ENCODE measurements at regions not wholly inside any gene's neighbourhood (a gene's known extent, or its start where the extent isn't known, plus 50 kb on each side); places are given as distances from the start of the nearest gene placed in this dataset.

- no peak overlapping the region for H3K27ac Mint-ChIP-seq (ENCODE audit: unreplicated experiment)
- TF ChIP-seq CTCF (IDR thresholded peaks at IDR 0.05; ENCODE audit: insufficient read depth in 1 of 2, low read depth in 1 of 2, low read length in 1 of 2, severe bottlenecking in 1 of 2, unreplicated experiment in 1 of 2): no peak
- CTCF ChIA-PET: no interaction called here
- H3K27me3 Mint-ChIP-seq (ENCODE audit: insufficient read depth, unreplicated experiment): no peaks in the 10 kb centered on the region
- peaks cover 20% of the 10 kb centered on the region for H3K9me3 Mint-ChIP-seq (ENCODE audit: unreplicated experiment)
- no peak for DNase-seq
- Histone ChIP-seq H3K9me3 (no peaks in the 10 kb centered on the region), H3K4me3 (ENCODE audit: low read depth, low read length) (no peak overlapping the region), H3K36me3 (ENCODE audit: control insufficient read depth, insufficient read depth, low read length) (no peaks in the 10 kb centered on the region), H3K27me3 (replicated peaks; ENCODE audit: control insufficient read depth, insufficient read depth, low read length) (no peaks in the 10 kb centered on the region), H3K4me1 (no peaks in the 10 kb centered on the region)
- POLR2A ChIA-PET: no interaction called here
- H3K36me3 Mint-ChIP-seq (ENCODE audit: insufficient read depth, unreplicated experiment): no peaks in the 10 kb centered on the region
- no TSS peak for BruUV-seq (replicated peaks)
- no peaks in the 10 kb centered on the region for H3K4me1 Mint-ChIP-seq (ENCODE audit: low read depth, unreplicated experiment)
- intact Hi-C loops (cut with micrococcal nuclease; ENCODE audit: unreplicated experiment): no loop called here
- H3K4me3 Mint-ChIP-seq (ENCODE audit: unreplicated experiment): no peak overlapping the region
Observed at GRCh38 chr3:102036472-102036871, 187.2 kb downstream of the NFKBIZ start.

- H3K36me3 ChIP-seq (ENCODE audit: control insufficient read depth, insufficient read depth, low read length): no peaks in the 10 kb centered on the region
- Mint-ChIP-seq H3K27ac (ENCODE audit: unreplicated experiment) (no peak overlapping the region), H3K4me3 (ENCODE audit: unreplicated experiment) (no peak overlapping the region), H3K4me1 (ENCODE audit: low read depth, unreplicated experiment) (no peaks in the 10 kb centered on the region), H3K9me3 (ENCODE audit: unreplicated experiment) (peaks cover 21% of the 10 kb centered on the region), H3K27me3 (ENCODE audit: insufficient read depth, unreplicated experiment) (no peaks in the 10 kb centered on the region), H3K36me3 (ENCODE audit: insufficient read depth, unreplicated experiment) (no peaks in the 10 kb centered on the region)
- no peak overlapping the region for H3K4me3 ChIP-seq (ENCODE audit: low read depth, low read length)
- CTCF ChIA-PET: no interaction called here
- POLR2A ChIA-PET: no interaction called here
- TF ChIP-seq CTCF (IDR thresholded peaks at IDR 0.05; ENCODE audit: insufficient read depth in 1 of 2, low read depth in 1 of 2, low read length in 1 of 2, severe bottlenecking in 1 of 2, unreplicated experiment in 1 of 2): no peak
- intact Hi-C loops (cut with micrococcal nuclease; ENCODE audit: unreplicated experiment): no loop called here
- no peak for DNase-seq
- H3K27me3 ChIP-seq (replicated peaks; ENCODE audit: control insufficient read depth, insufficient read depth, low read length): no peaks in the 10 kb centered on the region
- no peaks in the 10 kb centered on the region for H3K4me1 ChIP-seq
- no peaks in the 10 kb centered on the region for H3K9me3 ChIP-seq
- no TSS peak for BruUV-seq (replicated peaks)
Observed at GRCh38 chr3:102037209-102037608, 187.9 kb downstream of the NFKBIZ start.

GRCh38 chr3:102037791-102038190 lies 188.5 kb downstream of the NFKBIZ start:
- ChIA-PET CTCF (no interaction called here), POLR2A (no interaction called here)
- Mint-ChIP-seq H3K36me3 (ENCODE audit: insufficient read depth, unreplicated experiment) (no peaks in the 10 kb centered on the region), H3K9me3 (ENCODE audit: unreplicated experiment) (peaks cover 21% of the 10 kb centered on the region), H3K27ac (ENCODE audit: unreplicated experiment) (no peak overlapping the region), H3K27me3 (ENCODE audit: insufficient read depth, unreplicated experiment) (no peaks in the 10 kb centered on the region), H3K4me3 (ENCODE audit: unreplicated experiment) (no peak overlapping the region), H3K4me1 (ENCODE audit: low read depth, unreplicated experiment) (no peaks in the 10 kb centered on the region)
- Histone ChIP-seq H3K36me3 (ENCODE audit: control insufficient read depth, insufficient read depth, low read length) (no peaks in the 10 kb centered on the region), H3K9me3 (no peaks in the 10 kb centered on the region), H3K4me1 (no peaks in the 10 kb centered on the region), H3K4me3 (ENCODE audit: low read depth, low read length) (no peak overlapping the region), H3K27me3 (replicated peaks; ENCODE audit: control insufficient read depth, insufficient read depth, low read length) (no peaks in the 10 kb centered on the region)
- intact Hi-C loops (cut with micrococcal nuclease; ENCODE audit: unreplicated experiment): no loop called here
- TF ChIP-seq CTCF (IDR thresholded peaks at IDR 0.05; ENCODE audit: insufficient read depth in 1 of 2, low read depth in 1 of 2, low read length in 1 of 2, severe bottlenecking in 1 of 2, unreplicated experiment in 1 of 2): no peak
- no peak for DNase-seq
- BruUV-seq (replicated peaks): no TSS peak

Data from Caco-2 (cell line).